Effector memory CD8-positive, alpha-beta T cell (primary cell): ENCODE measurements at regions not wholly inside any gene's neighbourhood (a gene's known extent, or its start where the extent isn't known, plus 50 kb on each side); places are given as distances from the start of the nearest gene placed in this dataset.
"Not testable (repeated sequence)": the region's sequence is repeated elsewhere in the genome, so short reads cannot be mapped to it uniquely, and the experiment has no call there.

Experiments used
- ATAC-seq: fragments of 150-1000 bp; cut with Tn5 transposase; replicated peaks from 2 replicates; pipeline ENCODE4 v1.10.0; 2021; ENCODE audit warnings: mild to moderate bottlenecking, moderate library complexity
- DNase-seq, 3 experiments: peaks; one replicate each; pipeline ENCODE4 v3.0.0; 2021
- H3K27ac Mint-ChIP-seq, 2 donors: one replicate each; pipeline ENCODE4 v1.8.0; 2022; ENCODE audit warnings: mild to moderate bottlenecking in 2 of 2, mixed read lengths in 2 of 2, moderate library complexity in 2 of 2
- H3K27me3 Mint-ChIP-seq, 2 donors: one replicate each; pipeline ENCODE4 v1.8.0; 2022; ENCODE audit warnings: mixed read lengths in 2 of 2
- H3K36me3 Mint-ChIP-seq: one replicate; pipeline ENCODE4 v1.8.0; 2022; ENCODE audit warnings: mild to moderate bottlenecking, moderate library complexity, mixed read lengths; ENCODE audit not compliant: insufficient read depth
- H3K4me1 Mint-ChIP-seq, 2 donors: one replicate each; pipeline ENCODE4 v1.8.0; 2022; ENCODE audit warnings: low read depth in 2 of 2, mixed read lengths in 2 of 2
- H3K4me3 Mint-ChIP-seq, 2 donors: one replicate each; pipeline ENCODE4 v1.8.0; 2022; ENCODE audit warnings: mild to moderate bottlenecking in 2 of 2, mixed read lengths in 2 of 2, moderate library complexity in 2 of 2
- H3K9me3 Mint-ChIP-seq, 2 donors: one replicate each; pipeline ENCODE4 v1.8.0; 2022; ENCODE audit warnings: mixed read lengths in 2 of 2

GRCh38 chr6:115524821-115525220 lies 535.9 kb downstream of the FRK start:
- no peaks in the 10 kb centered on the region for H3K27me3 Mint-ChIP-seq
- H3K9me3 Mint-ChIP-seq, result peaks cover 17 to 22% of the 10 kb centered on the region in 2 donors
- H3K4me1 Mint-ChIP-seq, result no peaks in the 10 kb centered on the region
- H3K27ac Mint-ChIP-seq, result no peak overlapping the region
- H3K4me3 Mint-ChIP-seq, result no peak overlapping the region
- no peak for ATAC-seq
- DNase-seq, result no peak
- no peaks in the 10 kb centered on the region for H3K36me3 Mint-ChIP-seq

- not testable (repeated sequence) for H3K36me3 Mint-ChIP-seq, DNase-seq, H3K27me3 Mint-ChIP-seq, ATAC-seq, H3K27ac Mint-ChIP-seq, H3K4me1 Mint-ChIP-seq, H3K4me3 Mint-ChIP-seq
- peaks cover 18 to 25% of the 10 kb centered on the region in 2 donors for H3K9me3 Mint-ChIP-seq
Observed at GRCh38 chr6:115521747-115522146, 538.9 kb downstream of the FRK start.

- ATAC-seq (no peak), DNase-seq (no peak)
- no peaks in the 10 kb centered on the region for H3K27me3 Mint-ChIP-seq
- no peaks in the 10 kb centered on the region for H3K4me1 Mint-ChIP-seq
- no peaks in the 10 kb centered on the region for H3K36me3 Mint-ChIP-seq
- no peak overlapping the region for H3K27ac Mint-ChIP-seq
- no peak overlapping the region for H3K4me3 Mint-ChIP-seq
- peaks cover 11 to 15% of the 10 kb centered on the region in 2 donors for H3K9me3 Mint-ChIP-seq
Observed at GRCh38 chr6:115514656-115515055, 546.0 kb downstream of the FRK start.

GRCh38 chr6:115512923-115513322 lies 547.8 kb downstream of the FRK start:
- Mint-ChIP-seq H3K4me3 (no peak overlapping the region), H3K4me1 (no peaks in the 10 kb centered on the region), H3K36me3 (no peaks in the 10 kb centered on the region), H3K9me3 (peaks cover 7 to 11% of the 10 kb centered on the region in 2 donors), H3K27me3 (no peaks in the 10 kb centered on the region), H3K27ac (no peak overlapping the region)
- no peak for ATAC-seq
- DNase-seq, result no peak

GRCh38 chr6:115511771-115512170 lies 548.9 kb downstream of the FRK start:
- ATAC-seq, result no peak
- H3K27ac Mint-ChIP-seq, result no peak overlapping the region

GRCh38 chr6:115502432-115502831 lies 558.3 kb downstream of the FRK start:
- H3K27ac Mint-ChIP-seq, H3K27me3 Mint-ChIP-seq, H3K36me3 Mint-ChIP-seq, H3K4me3 Mint-ChIP-seq, H3K4me1 Mint-ChIP-seq, H3K9me3 Mint-ChIP-seq, DNase-seq, ATAC-seq: not testable (repeated sequence)

More at GRCh38 chr6:115511771-115512170, 548.9 kb downstream of the FRK start:
- Mint-ChIP-seq H3K4me3 (no peak overlapping the region), H3K36me3 (no peaks in the 10 kb centered on the region), H3K4me1 (no peaks in the 10 kb centered on the region), H3K9me3 (peaks cover 2 to 5% of the 10 kb centered on the region in 2 donors), H3K27me3 (no peaks in the 10 kb centered on the region)
- DNase-seq, result no peak

GRCh38 chr6:115495184-115495583 lies 565.5 kb downstream of the FRK start:
- H3K27ac Mint-ChIP-seq, result no peak overlapping the region
- H3K4me1 Mint-ChIP-seq, result no peaks in the 10 kb centered on the region
- ATAC-seq (no peak), DNase-seq (no peak)
- no peaks in the 10 kb centered on the region for H3K27me3 Mint-ChIP-seq
- H3K4me3 Mint-ChIP-seq, result no peak overlapping the region
- H3K9me3 Mint-ChIP-seq, result peaks cover 4 to 16% of the 10 kb centered on the region in 2 donors
- no peaks in the 10 kb centered on the region for H3K36me3 Mint-ChIP-seq

- H3K27me3 Mint-ChIP-seq, result no peaks in the 10 kb centered on the region
- H3K27ac Mint-ChIP-seq, result no peak overlapping the region
- no peak overlapping the region for H3K4me3 Mint-ChIP-seq
- H3K9me3 Mint-ChIP-seq, result peaks cover 11 to 15% of the 10 kb centered on the region in 2 donors
- no peaks in the 10 kb centered on the region for H3K4me1 Mint-ChIP-seq
- DNase-seq (no peak), ATAC-seq (no peak)
- H3K36me3 Mint-ChIP-seq, result no peaks in the 10 kb centered on the region
Observed at GRCh38 chr6:115487331-115487730, 573.4 kb downstream of the FRK start.

- no peak overlapping the region for H3K4me3 Mint-ChIP-seq
- no peaks in the 10 kb centered on the region for H3K36me3 Mint-ChIP-seq
- peaks cover 11 to 13% of the 10 kb centered on the region in 2 donors for H3K9me3 Mint-ChIP-seq
- H3K4me1 Mint-ChIP-seq, result no peaks in the 10 kb centered on the region
- H3K27me3 Mint-ChIP-seq, result no peaks in the 10 kb centered on the region
- no peak overlapping the region for H3K27ac Mint-ChIP-seq
- ATAC-seq (no peak), DNase-seq (no peak)
Observed at GRCh38 chr6:115485400-115485799, 575.3 kb downstream of the FRK start.

GRCh38 chr6:115480543-115480942 lies 580.1 kb downstream of the FRK start:
- H3K27me3 Mint-ChIP-seq, DNase-seq, H3K4me3 Mint-ChIP-seq, H3K9me3 Mint-ChIP-seq, H3K27ac Mint-ChIP-seq, ATAC-seq, H3K36me3 Mint-ChIP-seq, H3K4me1 Mint-ChIP-seq: not testable (repeated sequence)

- no peaks in the 10 kb centered on the region for H3K27me3 Mint-ChIP-seq
- H3K27ac Mint-ChIP-seq, result no peak overlapping the region
- no peak for ATAC-seq
- H3K36me3 Mint-ChIP-seq, result no peaks in the 10 kb centered on the region
- H3K4me3 Mint-ChIP-seq, result no peak overlapping the region
- H3K9me3 Mint-ChIP-seq, result peaks cover 0 to 10% of the 10 kb centered on the region in 2 donors
- no peaks in the 10 kb centered on the region for H3K4me1 Mint-ChIP-seq
- no peak for DNase-seq
Observed at GRCh38 chr6:115474443-115475041, 586.1 kb downstream of the FRK start.

GRCh38 chr6:115468272-115469005 lies 592.3 kb downstream of the FRK start:
- Mint-ChIP-seq H3K36me3 (no peaks in the 10 kb centered on the region), H3K4me1 (no peaks in the 10 kb centered on the region), H3K27me3 (no peaks in the 10 kb centered on the region), H3K9me3 (peaks cover 8 to 26% of the 10 kb centered on the region in 2 donors), H3K27ac (no peak overlapping the region), H3K4me3 (no peak overlapping the region)
- ATAC-seq (no peak), DNase-seq (no peak)

- ATAC-seq, result no peak
- DNase-seq, result no peak
- Mint-ChIP-seq H3K9me3 (peaks cover 8 to 26% of the 10 kb centered on the region in 2 donors), H3K27me3 (no peaks in the 10 kb centered on the region), H3K36me3 (no peaks in the 10 kb centered on the region), H3K4me3 (no peak overlapping the region), H3K27ac (no peak overlapping the region), H3K4me1 (no peaks in the 10 kb centered on the region)
Observed at GRCh38 chr6:115467726-115468125, 593.0 kb downstream of the FRK start.

GRCh38 chr6:115460913-115461312 lies 599.8 kb downstream of the FRK start:
- Mint-ChIP-seq H3K4me3 (no peak overlapping the region), H3K36me3 (no peaks in the 10 kb centered on the region), H3K27me3 (no peaks in the 10 kb centered on the region), H3K27ac (no peak overlapping the region), H3K9me3 (peaks cover 6 to 9% of the 10 kb centered on the region in 2 donors), H3K4me1 (no peaks in the 10 kb centered on the region)
- no peak for ATAC-seq
- no peak for DNase-seq
